ENCODE measurements at regions not wholly inside any gene's neighbourhood (a gene's known extent, or its start where the extent isn't known, plus 50 kb on each side); places are given as distances from the start of the nearest gene placed in this dataset.

GRCh38 chr2:16853088-16853487 lies 187.5 kb upstream of the CYRIA start:
- TF ChIP-seq CTCF (IDR thresholded peaks at IDR 0.05; ENCODE audit: insufficient read depth, low read length, poor library complexity, severe bottlenecking), result no peak
- no peak for TF ChIP-seq EZH2phosphoT487 (conservative IDR thresholded peaks at IDR 0.05; ENCODE audit: low read length)

Measured in SU-DHL-6 (cell line).